HepG2 (cell line): ENCODE measurements at regions not wholly inside any gene's neighbourhood (a gene's known extent, or its start where the extent isn't known, plus 50 kb on each side); places are given as distances from the start of the nearest gene placed in this dataset.

Source experiments
- NCOA5 ChIP-seq: sonication (generic); formaldehyde crosslinking; IDR thresholded peaks from 2 replicates; pipeline ENCODE4 v1.4.0; 2020; ENCODE audit warnings: missing genetic modification reagents
- RBAK ChIP-seq: sonication (generic); formaldehyde crosslinking; IDR thresholded peaks from 2 replicates; pipeline ENCODE4 v1.5.1; 2020; ENCODE audit warnings: mild to moderate bottlenecking, missing genetic modification reagents
- RNF219 ChIP-seq: sonication (generic); formaldehyde crosslinking; IDR thresholded peaks from 2 replicates; pipeline ENCODE4 v1.5.0; 2020; ENCODE audit warnings: mild to moderate bottlenecking, missing genetic modification reagents
- ZBTB40 ChIP-seq, 2 experiments: fragments of 450-650 bp in 1 of 2; sonication (generic) in 1 of 2; formaldehyde crosslinking in 1 of 2; IDR thresholded peaks; 2 replicates each; pipeline versions ENCODE4 v1.6.1 to v1.8.0; 2016 to 2022; ENCODE audit warnings: antibody characterized with exemption in 1 of 2, mild to moderate bottlenecking in 1 of 2, missing genetic modification reagents in 1 of 2

GRCh38 chr2:240300840-240301239 is 134.6 kb upstream of the GPC1 start (continued):
- TF ChIP-seq ZBTB40 (IDR thresholded peaks at IDR 0.05): no peak
- TF ChIP-seq ZBTB40 (CRISPR knock-in tag; IDR thresholded peaks at IDR 0.05): no peak
- no peak for TF ChIP-seq NCOA5 (CRISPR knock-in tag)
- TF ChIP-seq RNF219 (CRISPR knock-in tag): no peak
- TF ChIP-seq RBAK (CRISPR knock-in tag): no peak
- TF ChIP-seq, all 625 proteins: peak for 0
